H54 (cell line): ENCODE measurements at regions not wholly inside any gene's neighbourhood (a gene's known extent, or its start where the extent isn't known, plus 50 kb on each side); places are given as distances from the start of the nearest gene placed in this dataset.

ENCODE experiments used
- DNase-seq: peaks from one replicate; pipeline ENCODE4 v3.0.0; 2011; ENCODE audit warnings: low spot score, mixed read lengths; ENCODE audit not compliant: insufficient read length
- FAIRE-seq: peaks from 3 replicates; lab custom pipeline; 2011; peaks lifted over from hg19 to GRCh38; lab: Jason Lieb, UNC
- POLR2A ChIP-seq: IDR thresholded peaks from 2 replicates; pipeline ENCODE4 v1.6.1; 2011; ENCODE audit warnings: low read depth, mild to moderate bottlenecking, low read length

- no peak for TF ChIP-seq POLR2A
- peak; percentile 11 for FAIRE-seq
- DNase-seq: peak; percentile 75
Measured at GRCh38 chr10:110398419-110399105, 93.8 kb upstream of the SMNDC1 start.

DNA sequence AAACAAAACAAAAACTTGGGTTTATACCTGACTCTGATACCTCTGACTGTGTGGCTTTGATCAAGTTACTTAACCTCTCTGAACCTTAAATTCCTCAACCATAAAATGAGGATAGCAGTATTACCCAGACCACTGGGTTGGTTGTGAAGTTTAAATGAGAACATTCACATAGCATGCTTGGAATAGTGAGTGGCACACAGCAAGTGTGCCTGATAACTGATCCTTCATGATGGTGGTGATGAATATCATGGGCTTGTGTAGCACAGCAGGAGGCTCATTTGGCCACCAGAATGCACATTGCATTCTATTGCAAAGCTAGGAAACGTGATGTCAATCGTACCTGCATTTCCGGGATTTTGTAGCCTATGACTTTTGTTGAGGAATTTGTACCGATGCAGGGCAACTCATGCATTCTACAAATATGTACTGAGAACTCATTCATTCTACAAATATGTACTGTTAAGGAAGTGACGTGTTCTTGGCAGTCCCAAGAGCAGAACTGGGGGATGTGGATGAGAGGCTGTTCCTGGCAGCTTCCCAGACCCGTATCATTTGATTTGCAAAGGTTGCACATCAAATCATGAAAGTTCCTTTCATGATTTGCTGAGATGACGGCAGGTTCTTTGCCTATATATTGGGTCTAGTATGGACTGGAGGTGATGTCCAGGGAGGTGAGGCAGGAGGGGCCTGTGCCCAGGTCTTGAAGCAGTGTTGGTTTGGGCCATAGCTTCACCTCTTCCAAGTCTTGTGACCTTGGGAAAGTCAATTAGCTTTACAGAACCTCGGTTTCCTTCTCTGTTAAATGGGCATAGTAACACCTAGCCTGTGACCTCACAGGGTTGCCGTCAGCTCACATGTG, 94.6 kb upstream of the SMNDC1 start:
- TF ChIP-seq POLR2A: no peak
- DNase-seq (peak; percentile 54), FAIRE-seq (peak; percentile 15)

GRCh38 chr10:110399965-110400933, 95.5 kb upstream of the SMNDC1 start:
- DNase-seq (no peak), FAIRE-seq (no peak)
- TF ChIP-seq POLR2A: no peak

DNA sequence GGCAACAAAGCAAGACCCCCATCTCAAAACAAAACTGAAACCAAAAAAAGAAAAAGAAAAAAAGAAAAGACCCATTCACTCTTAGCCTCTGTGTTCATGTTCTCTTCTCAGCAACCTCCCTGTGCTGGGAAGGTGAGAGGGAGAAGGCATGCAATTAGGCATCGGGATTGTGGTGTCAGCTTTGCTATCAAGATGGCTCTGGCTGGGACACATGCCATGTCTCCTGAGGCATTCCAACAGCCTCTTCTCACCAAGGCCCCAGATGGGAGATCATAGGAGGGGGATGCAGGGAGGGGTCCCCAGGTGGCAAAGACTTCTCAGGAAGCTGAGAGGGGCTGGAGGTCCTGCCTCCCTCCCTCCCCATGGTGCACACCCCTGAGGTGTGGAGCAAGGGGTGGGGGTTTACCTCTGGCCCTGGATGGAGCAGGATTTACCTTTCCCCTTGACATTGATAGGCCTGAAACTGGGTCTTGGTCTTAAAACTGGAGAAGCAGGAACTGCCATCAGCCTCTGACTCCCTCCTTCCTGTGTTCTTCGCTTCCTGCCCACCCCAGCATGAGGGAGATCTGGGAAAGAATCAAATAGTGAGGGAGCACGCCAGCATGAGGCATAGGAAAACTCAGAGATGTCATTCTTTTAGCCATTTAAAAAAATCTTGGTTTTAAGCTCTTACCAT, 96.2 kb upstream of the DUSP5 start:
- FAIRE-seq (no peak), DNase-seq (no peak)
- TF ChIP-seq POLR2A: no peak

DNA sequence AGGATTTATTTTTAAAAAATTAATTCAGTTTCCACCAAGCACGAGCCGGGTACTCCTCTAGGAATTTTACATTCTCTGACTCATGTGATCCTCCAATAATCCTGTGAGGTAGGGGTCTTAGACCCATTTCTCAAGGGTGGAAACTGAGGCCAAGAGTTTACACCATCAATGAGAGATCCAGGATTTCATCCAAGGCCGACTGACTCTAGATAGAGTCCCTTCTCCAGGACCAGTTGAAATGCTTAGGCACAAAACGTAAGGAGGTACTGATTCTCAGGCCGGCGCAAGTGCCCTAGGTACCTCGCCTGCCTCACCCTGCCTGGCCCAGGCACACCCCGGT, 95.7 kb upstream of the DUSP5 start:
- no peak for DNase-seq
- no peak for TF ChIP-seq POLR2A
- no peak for FAIRE-seq

- FAIRE-seq (no peak), DNase-seq (no peak)
- no peak for TF ChIP-seq POLR2A
Measured at GRCh38 chr10:110403593-110403992, 94.1 kb upstream of the DUSP5 start.

DNA sequence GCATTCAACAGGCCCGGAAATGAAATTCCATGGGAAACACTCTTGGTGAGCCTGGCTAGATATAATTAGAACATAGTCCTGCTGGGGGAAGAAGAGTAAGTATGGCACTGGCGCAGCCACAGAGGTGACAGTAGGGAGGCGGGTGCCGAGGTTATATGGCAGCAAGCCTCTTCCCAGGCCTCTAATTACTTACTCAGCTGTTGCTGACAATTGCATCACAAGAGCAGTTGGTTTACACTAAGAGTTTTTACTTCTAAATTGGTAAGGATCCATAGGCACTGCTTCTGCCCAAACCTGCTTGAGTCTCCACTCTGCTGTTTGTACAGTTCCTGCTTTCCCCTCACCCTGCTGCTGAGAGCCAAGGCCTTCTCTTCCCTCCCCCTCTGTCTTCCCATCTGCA, 93.3 kb upstream of the DUSP5 start:
- TF ChIP-seq POLR2A: no peak
- FAIRE-seq: no peak

DNA sequence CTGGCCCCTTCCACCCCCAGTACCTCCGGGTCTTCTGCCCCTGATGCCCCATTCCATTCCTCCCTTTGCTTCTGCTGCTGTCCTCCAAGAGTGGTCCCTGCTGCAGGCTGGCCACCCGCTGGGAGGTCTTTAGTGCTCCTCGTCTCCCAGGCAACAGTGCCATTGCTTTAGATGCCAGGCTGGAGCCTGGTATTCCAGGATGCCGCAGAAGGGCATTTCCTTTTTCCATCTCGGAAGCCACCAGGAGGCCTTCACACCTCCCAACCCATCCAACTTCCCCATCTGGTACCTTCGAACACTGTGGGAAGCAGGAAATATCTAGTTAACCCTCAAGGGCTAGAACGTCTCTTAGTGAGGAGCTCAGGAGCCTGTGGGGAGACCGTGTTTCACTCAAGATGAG, 92.9 kb upstream of the DUSP5 start:
- TF ChIP-seq POLR2A: no peak
- no peak for FAIRE-seq
- DNase-seq: no peak

More for the DNA sequence above, 93.3 kb upstream of the DUSP5 start:
- DNase-seq: no peak

- no peak for FAIRE-seq
- no peak for DNase-seq
- TF ChIP-seq POLR2A: no peak
Measured at GRCh38 chr10:110405380-110405779, 92.3 kb upstream of the DUSP5 start.

- DNase-seq: no peak
- no peak for TF ChIP-seq POLR2A
- FAIRE-seq: no peak
Measured at GRCh38 chr10:110407301-110408170, 90.2 kb upstream of the DUSP5 start.

- no peak for TF ChIP-seq POLR2A
- FAIRE-seq: no peak
- peak; percentile 51 for DNase-seq
Measured at GRCh38 chr10:110408203-110408871, 89.4 kb upstream of the DUSP5 start.

- FAIRE-seq (no peak), DNase-seq (no peak)
- TF ChIP-seq POLR2A: no peak
Measured at GRCh38 chr10:110408943-110409342, 88.8 kb upstream of the DUSP5 start.
